Mesendoderm (in vitro differentiated cells): ENCODE measurements at regions not wholly inside any gene's neighbourhood (a gene's known extent, or its start where the extent isn't known, plus 50 kb on each side); places are given as distances from the start of the nearest gene placed in this dataset.
A peak's percentile ranks its signal among the peaks of the same experiment; 100 is the strongest.

Source experiments
- DNase-seq: peaks from one replicate; pipeline ENCODE4 v3.0.0; 2013
- H2AK5ac ChIP-seq: 2 replicates; pipeline ENCODE4 v1.6.1; 2013; ENCODE audit warnings: low read length, inconsistent platforms
- H2BK120ac ChIP-seq: 2 replicates; pipeline ENCODE4 v1.6.1; 2013; ENCODE audit warnings: low read depth, mild to moderate bottlenecking, low read length, moderate library complexity, mixed read lengths
- H2BK15ac ChIP-seq: replicated peaks from 2 replicates; pipeline ENCODE4 v1.6.1; 2013; ENCODE audit warnings: low read depth, mild to moderate bottlenecking, moderate library complexity
- H2BK5ac ChIP-seq: 2 replicates; pipeline ENCODE4 v1.6.1; 2013; ENCODE audit warnings: low read length, inconsistent platforms
- H3K18ac ChIP-seq: 2 replicates; pipeline ENCODE4 v1.6.1; 2013; ENCODE audit warnings: mild to moderate bottlenecking, low read length, mixed read lengths
- H3K23ac ChIP-seq: one replicate; pipeline ENCODE4 v1.6.1; 2013; ENCODE audit warnings: low read length
- H3K27ac ChIP-seq: 2 replicates; pipeline ENCODE4 v1.5.1; 2013; ENCODE audit warnings: low read depth, mild to moderate bottlenecking, inconsistent platforms, low read length, moderate library complexity
- H3K27me3 ChIP-seq: 2 replicates; pipeline ENCODE4 v1.6.1; 2013; ENCODE audit warnings: low read length, control low read depth, mild to moderate bottlenecking, inconsistent platforms; ENCODE audit not compliant: insufficient read depth, poor library complexity
- H3K36me3 ChIP-seq: 2 replicates; pipeline ENCODE4 v1.6.1; 2013; ENCODE audit warnings: low read length, inconsistent platforms; ENCODE audit not compliant: control insufficient read depth, insufficient read depth
- H3K4ac ChIP-seq: one replicate; pipeline ENCODE4 v1.6.1; 2013; ENCODE audit warnings: low read depth, mild to moderate bottlenecking, low read length, moderate library complexity
- H3K4me1 ChIP-seq: 2 replicates; pipeline ENCODE4 v1.6.1; 2013; ENCODE audit warnings: low read depth, low read length, inconsistent platforms; ENCODE audit not compliant: control insufficient read depth
- H3K4me2 ChIP-seq: 2 replicates; pipeline ENCODE4 v1.6.1; 2013; ENCODE audit warnings: low read length
- H3K4me3 ChIP-seq: 2 replicates; pipeline ENCODE4 v1.5.1; 2013; ENCODE audit warnings: mild to moderate bottlenecking, low read length
- H3K56ac ChIP-seq: one replicate; pipeline ENCODE4 v1.6.1; 2013; ENCODE audit warnings: low read length
- H3K79me1 ChIP-seq: 2 replicates; pipeline ENCODE4 v1.6.1; 2013; ENCODE audit warnings: low read length, inconsistent platforms
- H3K79me2 ChIP-seq: 2 replicates; pipeline ENCODE4 v1.6.1; 2013; ENCODE audit warnings: mild to moderate bottlenecking, low read length; ENCODE audit not compliant: control insufficient read depth, insufficient read depth
- H3K9ac ChIP-seq: 2 replicates; pipeline ENCODE4 v1.6.1; 2013; ENCODE audit warnings: low read length, inconsistent platforms
- H4K5ac ChIP-seq: one replicate; pipeline ENCODE4 v1.6.1; 2013; ENCODE audit warnings: low read length
- H4K8ac ChIP-seq: one replicate; pipeline ENCODE4 v1.6.1; 2013; ENCODE audit warnings: low read depth, mild to moderate bottlenecking, control low read depth, low read length, moderate library complexity
- WGBS: extraction: QIAGEN DNeasy Blood & Tissue Kit; methylation state at CpG from one replicate; pipeline ENCODE4 v1.1.7; 2013; ENCODE audit warnings: low lambda C conversion rate, missing lambda C conversion rate; ENCODE audit not compliant: insufficient coverage; ENCODE audit errors: extremely low coverage; 5-methylcytosine and 5-hydroxymethylcytosine counted together

GRCh38 chr14:83757916-83758315 is 1772.0 kb upstream of the FLRT2 start:
- H3K4me3 ChIP-seq: no peak overlapping the region
- no peak overlapping the region for H2BK5ac ChIP-seq
- no peak overlapping the region for H4K8ac ChIP-seq
- H3K79me1 ChIP-seq: no peaks in the 10 kb centered on the region
- no peak overlapping the region for H3K4ac ChIP-seq
- H3K36me3 ChIP-seq: no peaks in the 10 kb centered on the region
- no peak overlapping the region for H3K56ac ChIP-seq
- no peak overlapping the region for H3K23ac ChIP-seq
- no peak overlapping the region for H3K9ac ChIP-seq
- H2BK120ac ChIP-seq: no peak overlapping the region
- DNase-seq: no peak
- H3K4me2 ChIP-seq: no peak overlapping the region
- H2AK5ac ChIP-seq: no peak overlapping the region
- no peak overlapping the region for H4K5ac ChIP-seq
- no peaks in the 10 kb centered on the region for H3K4me1 ChIP-seq
- H3K27me3 ChIP-seq: no peaks in the 10 kb centered on the region
- H3K79me2 ChIP-seq: no peaks in the 10 kb centered on the region
- no peak overlapping the region for H2BK15ac ChIP-seq
- H3K18ac ChIP-seq: no peak overlapping the region
- no CpG with 5 or more reads among the region's 3 CpGs for WGBS
- no peak overlapping the region for H3K27ac ChIP-seq

- H3K23ac ChIP-seq: no peak overlapping the region
- H4K5ac ChIP-seq: no peak overlapping the region
- H3K79me2 ChIP-seq: no peaks in the 10 kb centered on the region
- H2BK15ac ChIP-seq: no peak overlapping the region
- no peak overlapping the region for H2BK5ac ChIP-seq
- H3K4me3 ChIP-seq: no peak overlapping the region
- no peak overlapping the region for H3K4me2 ChIP-seq
- no peak overlapping the region for H2BK120ac ChIP-seq
- no peak overlapping the region for H3K18ac ChIP-seq
- peak; percentile 1 for DNase-seq
- H3K27ac ChIP-seq: no peak overlapping the region
- no peaks in the 10 kb centered on the region for H3K79me1 ChIP-seq
- no peak overlapping the region for H3K56ac ChIP-seq
- no peak overlapping the region for H3K9ac ChIP-seq
- H3K36me3 ChIP-seq: no peaks in the 10 kb centered on the region
- no peaks in the 10 kb centered on the region for H3K27me3 ChIP-seq
- no peak overlapping the region for H3K4ac ChIP-seq
- no peaks in the 10 kb centered on the region for H3K4me1 ChIP-seq
- H2AK5ac ChIP-seq: no peak overlapping the region
- WGBS: no CpG with 5 or more reads among the region's 8 CpGs
- no peak overlapping the region for H4K8ac ChIP-seq
Observed at GRCh38 chr14:83764656-83765599, 1765.0 kb upstream of the FLRT2 start.

GRCh38 chr14:83777516-83777915 is 1752.4 kb upstream of the FLRT2 start:
- H2BK15ac ChIP-seq: no peak overlapping the region
- no peaks in the 10 kb centered on the region for H3K4me1 ChIP-seq
- DNase-seq: no peak
- WGBS: no CpG with 5 or more reads among the region's 1 CpG
- no peak overlapping the region for H3K4me3 ChIP-seq
- no peak overlapping the region for H2BK120ac ChIP-seq
- no peak overlapping the region for H3K18ac ChIP-seq
- H2AK5ac ChIP-seq: no peak overlapping the region
- no peak overlapping the region for H3K9ac ChIP-seq
- no peak overlapping the region for H3K23ac ChIP-seq
- no peak overlapping the region for H4K5ac ChIP-seq
- H3K56ac ChIP-seq: no peak overlapping the region
- no peaks in the 10 kb centered on the region for H3K27me3 ChIP-seq
- no peak overlapping the region for H3K27ac ChIP-seq
- no peak overlapping the region for H4K8ac ChIP-seq
- H3K36me3 ChIP-seq: no peaks in the 10 kb centered on the region
- no peaks in the 10 kb centered on the region for H3K79me2 ChIP-seq
- H3K4ac ChIP-seq: no peak overlapping the region
- no peak overlapping the region for H2BK5ac ChIP-seq
- no peak overlapping the region for H3K4me2 ChIP-seq
- H3K79me1 ChIP-seq: no peaks in the 10 kb centered on the region

- DNase-seq: no peak
- H3K36me3 ChIP-seq: no peaks in the 10 kb centered on the region
Observed at GRCh38 chr14:83779266-83779665, 1750.7 kb upstream of the FLRT2 start.

GRCh38 chr14:83780321-83780720 is 1749.6 kb upstream of the FLRT2 start:
- no peak overlapping the region for H3K4me2 ChIP-seq
- no peak for DNase-seq
- no peak overlapping the region for H4K8ac ChIP-seq
- no peak overlapping the region for H3K27ac ChIP-seq
- no peaks in the 10 kb centered on the region for H3K79me1 ChIP-seq
- no peak overlapping the region for H2AK5ac ChIP-seq
- H4K5ac ChIP-seq: no peak overlapping the region
- H3K27me3 ChIP-seq: no peaks in the 10 kb centered on the region
- H2BK5ac ChIP-seq: no peak overlapping the region
- H3K4ac ChIP-seq: no peak overlapping the region
- H3K4me1 ChIP-seq: no peaks in the 10 kb centered on the region
- no peak overlapping the region for H3K18ac ChIP-seq
- no peak overlapping the region for H3K4me3 ChIP-seq
- WGBS: no CpG with 5 or more reads among the region's 3 CpGs
- no peak overlapping the region for H3K23ac ChIP-seq
- H2BK120ac ChIP-seq: no peak overlapping the region
- H3K36me3 ChIP-seq: no peaks in the 10 kb centered on the region
- H3K79me2 ChIP-seq: no peaks in the 10 kb centered on the region
- H3K56ac ChIP-seq: no peak overlapping the region
- H3K9ac ChIP-seq: no peak overlapping the region
- no peak overlapping the region for H2BK15ac ChIP-seq

More at GRCh38 chr14:83779266-83779665, 1750.7 kb upstream of the FLRT2 start:
- no peaks in the 10 kb centered on the region for H3K4me1 ChIP-seq
- no peak overlapping the region for H3K9ac ChIP-seq
- no peak overlapping the region for H3K4me2 ChIP-seq
- no peaks in the 10 kb centered on the region for H3K27me3 ChIP-seq
- no peaks in the 10 kb centered on the region for H3K79me1 ChIP-seq
- no peak overlapping the region for H3K4me3 ChIP-seq
- H4K5ac ChIP-seq: no peak overlapping the region
- H4K8ac ChIP-seq: no peak overlapping the region
- no peak overlapping the region for H3K27ac ChIP-seq
- H3K79me2 ChIP-seq: no peaks in the 10 kb centered on the region
- H3K56ac ChIP-seq: no peak overlapping the region
- H2BK15ac ChIP-seq: no peak overlapping the region
- H2BK120ac ChIP-seq: no peak overlapping the region
- H3K18ac ChIP-seq: no peak overlapping the region
- no peak overlapping the region for H2BK5ac ChIP-seq
- H3K23ac ChIP-seq: no peak overlapping the region
- no peak overlapping the region for H2AK5ac ChIP-seq
- WGBS: no CpG with 5 or more reads among the region's 2 CpGs
- no peak overlapping the region for H3K4ac ChIP-seq
